ENCODE measurements at regions not wholly inside any gene's neighbourhood (a gene's known extent, or its start where the extent isn't known, plus 50 kb on each side); places are given as distances from the start of the nearest gene placed in this dataset.
"Not testable (repeated sequence)": the region's sequence is repeated elsewhere in the genome, so short reads cannot be mapped to it uniquely, and the experiment has no call there.

DNA sequence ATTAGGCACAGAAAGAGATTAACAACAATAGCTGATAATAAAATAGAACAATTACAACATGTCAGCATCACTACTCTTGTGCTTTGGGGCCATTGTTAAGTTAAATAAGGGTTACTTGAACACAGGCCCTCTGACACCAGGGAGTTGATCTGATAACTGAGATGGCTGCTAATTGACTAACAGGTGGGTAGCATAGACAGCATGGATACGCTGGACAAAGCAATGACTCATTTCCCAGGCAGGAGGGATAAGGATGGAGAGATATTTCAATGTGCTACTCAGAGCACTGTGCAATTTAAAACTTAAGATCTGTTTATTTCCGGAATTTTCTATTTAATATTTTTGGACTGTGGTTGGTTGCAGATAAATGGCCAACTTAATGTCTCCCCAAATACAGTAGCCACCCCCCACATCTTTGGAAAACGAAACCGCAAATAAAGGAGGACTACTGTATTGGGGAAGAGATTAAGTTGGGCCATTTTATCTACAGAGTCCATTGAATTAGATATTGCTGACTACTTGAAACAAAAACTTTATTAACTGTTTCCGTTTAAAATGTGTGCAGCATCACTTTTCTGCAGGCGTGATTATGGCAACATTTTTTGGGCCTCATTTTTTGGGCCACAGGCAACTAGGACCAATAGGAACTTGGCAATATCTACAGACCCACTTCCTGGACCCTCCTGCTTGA, 200.6 kb upstream of the KLF3 start:
- no peak for DNase-seq (ENCODE audit: low read depth in 1 of 2, low spot score in 1 of 2)

DNA sequence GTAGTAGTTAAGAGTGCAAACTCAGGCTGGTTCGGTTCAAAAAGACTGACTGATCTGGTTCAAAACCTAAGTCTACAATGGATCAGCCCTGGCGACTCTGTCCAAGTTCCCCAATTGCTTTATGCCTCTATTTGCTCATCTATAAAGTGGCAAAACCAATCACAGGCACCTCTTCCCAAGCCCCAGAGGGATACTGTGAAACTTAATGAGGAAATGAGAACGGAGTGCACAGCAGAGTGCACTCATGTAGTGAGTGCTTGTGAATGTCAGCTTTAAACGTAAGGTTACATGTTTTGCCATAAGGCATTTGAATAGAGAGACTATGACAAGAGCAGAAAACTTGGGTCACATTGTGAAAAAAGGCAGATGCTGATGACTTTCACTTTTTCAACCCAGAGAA, 199.7 kb upstream of the KLF3 start:
- no peak for DNase-seq (ENCODE audit: low read depth in 1 of 2, low spot score in 1 of 2)

DNA sequence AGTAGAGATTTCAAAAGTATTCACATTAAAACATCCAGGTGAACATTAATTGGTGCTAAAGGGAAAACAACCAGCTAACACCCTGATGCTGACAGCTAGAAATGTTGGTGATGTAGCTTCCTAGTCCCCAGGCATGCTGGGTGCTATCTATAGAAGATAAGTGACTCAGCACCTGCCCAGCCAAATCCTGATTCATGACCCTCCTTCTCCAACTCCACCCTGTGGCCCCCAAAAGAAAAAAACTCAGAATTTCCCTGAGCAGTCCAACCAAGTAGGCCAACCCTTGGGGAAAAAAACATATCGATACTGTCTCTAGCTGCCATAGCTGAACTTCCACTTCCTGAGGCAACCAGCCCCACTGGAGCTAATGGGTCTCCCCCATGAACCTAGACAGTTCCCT, 197.6 kb upstream of the KLF3 start:
- no peak for DNase-seq (ENCODE audit: low read depth in 1 of 2, low spot score in 1 of 2)

DNA sequence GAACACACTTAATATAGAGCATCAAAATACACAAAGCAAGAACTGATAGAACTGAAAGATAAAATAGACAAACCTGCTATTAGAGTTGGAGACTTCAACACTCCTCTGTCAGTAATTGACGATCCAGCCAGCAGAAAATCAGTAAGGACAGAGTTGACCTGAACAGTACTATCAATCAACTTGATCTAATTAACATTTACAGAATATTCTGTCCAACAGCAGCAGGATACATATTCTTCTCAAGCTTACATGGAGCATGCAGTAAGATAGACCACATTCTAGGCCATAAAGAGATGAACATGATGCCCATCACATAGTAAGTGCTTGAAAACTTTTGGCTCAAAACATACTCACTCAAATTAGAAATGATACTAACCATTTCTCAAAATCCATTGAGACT, 196.7 kb upstream of the KLF3 start:
- no peak for DNase-seq (ENCODE audit: low read depth in 1 of 2, low spot score in 1 of 2)

DNA sequence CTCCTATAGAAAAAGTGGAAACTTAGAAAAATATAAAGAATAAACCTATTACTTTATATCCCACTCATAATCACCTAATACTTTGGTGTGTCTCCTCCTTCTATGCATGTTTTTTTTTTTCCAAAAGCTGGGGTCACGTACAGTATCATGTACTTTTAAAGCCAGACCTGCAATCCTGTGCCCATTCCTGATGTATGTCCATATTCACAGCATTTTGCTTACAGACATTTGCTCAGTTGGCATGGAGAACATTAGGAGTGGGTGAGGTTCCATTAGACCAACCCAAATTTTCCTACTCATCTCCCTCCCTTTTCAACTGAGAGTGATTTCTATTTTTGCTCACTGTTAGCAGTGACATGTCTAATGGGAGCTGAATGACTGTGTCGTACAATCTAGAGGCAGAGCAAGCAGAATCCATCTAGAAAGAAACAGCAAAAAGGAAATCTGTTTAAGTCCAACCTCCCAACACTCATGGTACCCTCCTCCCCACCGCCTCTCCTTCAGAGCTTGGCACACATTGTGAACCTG, 195.6 kb upstream of the KLF3 start:
- DNase-seq (ENCODE audit: low read depth in 1 of 2, low spot score in 1 of 2), result no peak

DNA sequence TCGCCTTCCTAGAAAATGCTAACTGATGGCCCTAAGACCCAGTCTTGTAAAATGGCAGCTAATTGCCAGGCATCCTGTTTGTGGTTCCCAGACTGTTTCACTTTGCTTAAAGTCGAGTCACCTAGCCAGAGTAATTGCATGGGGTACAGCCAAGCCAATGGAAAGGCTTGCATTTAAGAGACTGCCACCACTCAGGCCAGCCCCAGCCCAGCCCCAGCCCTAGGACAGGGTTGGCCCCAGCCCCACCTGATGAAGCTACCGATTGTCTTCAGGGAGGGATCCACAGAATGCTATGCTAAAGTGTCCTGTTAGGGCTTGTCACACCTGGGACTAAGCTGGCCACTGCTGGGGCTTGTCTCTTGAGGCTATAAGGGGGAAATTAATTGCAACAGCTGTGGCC, 194.6 kb upstream of the KLF3 start:
- no peak for DNase-seq (ENCODE audit: low read depth in 1 of 2, low spot score in 1 of 2)

DNA sequence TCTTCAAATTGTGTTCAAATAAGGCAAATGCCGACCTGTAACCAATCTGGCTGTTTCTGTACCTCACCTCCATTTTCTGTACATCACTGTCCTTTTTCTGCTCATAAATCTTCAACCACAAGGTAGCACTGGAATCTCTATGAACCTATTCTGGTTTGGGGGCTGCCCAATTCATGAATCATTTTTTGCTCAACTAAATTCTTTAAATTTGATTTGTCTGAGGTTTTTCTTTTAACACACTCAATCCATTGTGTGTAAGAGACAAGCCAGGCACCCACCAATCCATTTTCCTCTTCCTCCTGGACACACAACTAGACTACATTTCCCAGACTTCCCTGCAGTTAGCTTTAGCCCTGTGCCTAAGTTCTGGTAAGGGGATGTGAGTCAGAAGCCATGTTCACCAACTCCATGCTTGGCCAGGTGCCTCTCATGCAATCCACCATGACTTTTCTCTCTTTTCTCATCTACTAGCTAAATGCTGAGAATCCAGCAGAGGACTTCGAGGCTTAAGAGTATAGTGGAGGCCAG, 193.2 kb upstream of the KLF3 start:
- DNase-seq (ENCODE audit: low read depth in 1 of 2, low spot score in 1 of 2), result no peak

DNA sequence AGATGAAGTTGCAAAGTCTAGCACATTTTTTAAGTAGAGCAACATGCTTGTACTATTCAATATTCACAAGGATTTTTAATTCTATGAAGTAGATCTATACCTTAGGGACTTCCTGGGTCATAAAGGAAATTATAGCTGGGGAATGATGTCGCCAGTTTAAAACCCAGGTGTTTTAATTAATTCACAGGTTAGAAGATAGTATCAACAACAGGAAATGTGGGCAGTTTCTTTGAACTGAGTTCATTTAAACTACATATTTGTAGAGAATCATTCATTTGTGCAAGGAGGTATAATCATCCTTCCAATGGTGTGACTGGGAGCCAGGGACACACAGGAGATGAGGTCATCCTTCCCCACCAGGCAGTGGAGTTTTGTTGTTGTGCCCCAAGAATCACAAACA, 181.3 kb upstream of the KLF3 start:
- no peak for DNase-seq (ENCODE audit: low read depth in 1 of 2, low spot score in 1 of 2)

DNA sequence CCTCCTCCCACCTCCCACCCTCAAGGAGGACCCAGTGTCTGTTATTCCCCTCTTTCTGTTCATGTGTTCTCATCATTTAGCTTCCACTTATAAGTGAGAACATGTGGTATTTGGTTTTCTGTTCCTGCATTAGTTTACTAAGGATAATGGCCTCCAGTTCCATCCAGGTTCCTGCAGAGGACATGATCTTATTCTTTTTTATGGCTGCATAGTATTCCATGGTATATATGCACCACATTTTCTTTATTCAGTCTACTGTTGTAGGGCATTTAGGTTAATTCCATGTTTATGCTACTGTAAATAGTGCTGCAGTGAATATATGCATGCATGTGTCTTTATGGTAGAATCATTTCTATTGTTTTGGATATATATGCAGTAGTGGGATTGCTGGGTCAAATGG, 180.4 kb upstream of the KLF3 start:
- not testable (repeated sequence) for DNase-seq (ENCODE audit: low read depth in 1 of 2, low spot score in 1 of 2)

DNA sequence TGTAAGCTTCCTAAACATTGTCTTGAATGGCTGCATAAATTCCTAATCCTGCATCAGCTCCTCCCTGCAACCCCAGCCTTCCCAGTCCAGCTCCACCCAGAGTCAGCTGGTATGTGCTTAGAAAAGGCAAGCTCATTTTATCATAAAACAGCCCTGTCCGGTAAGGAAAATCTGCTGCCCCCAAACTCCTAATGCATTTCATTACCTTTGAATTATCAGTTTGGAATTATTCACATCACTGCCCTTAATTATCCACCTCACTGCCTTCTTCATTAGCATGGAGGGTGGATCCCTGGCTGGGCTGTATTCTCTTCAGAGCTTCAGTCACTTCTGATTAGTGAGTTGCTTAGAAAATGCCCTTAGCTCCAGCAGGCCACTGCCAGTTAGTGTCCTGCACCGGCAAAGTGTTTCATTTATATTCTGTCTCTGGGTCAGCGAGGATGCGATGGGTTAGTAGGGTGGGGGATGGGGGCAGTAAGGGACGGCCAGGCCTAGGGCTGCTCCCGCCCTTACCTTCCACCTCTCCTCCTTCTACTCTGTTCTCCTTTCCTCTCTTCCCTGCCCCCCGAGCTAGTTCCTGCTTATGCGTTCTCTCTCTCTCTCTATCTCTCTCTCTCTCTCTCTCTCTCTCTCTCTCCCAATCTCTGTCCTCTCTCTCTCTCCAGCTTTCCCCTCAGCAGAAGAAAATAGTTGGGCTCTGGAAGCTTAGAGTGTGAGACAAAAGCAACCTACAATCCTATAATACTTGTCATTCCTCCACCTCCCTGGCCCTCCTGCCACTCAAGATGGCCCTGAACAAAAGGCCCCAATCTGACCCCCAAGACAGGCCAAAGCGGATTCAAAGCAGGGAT, 174.8 kb upstream of the KLF3 start:
- DNase-seq (ENCODE audit: low read depth in 1 of 2, low spot score in 1 of 2), result no peak

DNA sequence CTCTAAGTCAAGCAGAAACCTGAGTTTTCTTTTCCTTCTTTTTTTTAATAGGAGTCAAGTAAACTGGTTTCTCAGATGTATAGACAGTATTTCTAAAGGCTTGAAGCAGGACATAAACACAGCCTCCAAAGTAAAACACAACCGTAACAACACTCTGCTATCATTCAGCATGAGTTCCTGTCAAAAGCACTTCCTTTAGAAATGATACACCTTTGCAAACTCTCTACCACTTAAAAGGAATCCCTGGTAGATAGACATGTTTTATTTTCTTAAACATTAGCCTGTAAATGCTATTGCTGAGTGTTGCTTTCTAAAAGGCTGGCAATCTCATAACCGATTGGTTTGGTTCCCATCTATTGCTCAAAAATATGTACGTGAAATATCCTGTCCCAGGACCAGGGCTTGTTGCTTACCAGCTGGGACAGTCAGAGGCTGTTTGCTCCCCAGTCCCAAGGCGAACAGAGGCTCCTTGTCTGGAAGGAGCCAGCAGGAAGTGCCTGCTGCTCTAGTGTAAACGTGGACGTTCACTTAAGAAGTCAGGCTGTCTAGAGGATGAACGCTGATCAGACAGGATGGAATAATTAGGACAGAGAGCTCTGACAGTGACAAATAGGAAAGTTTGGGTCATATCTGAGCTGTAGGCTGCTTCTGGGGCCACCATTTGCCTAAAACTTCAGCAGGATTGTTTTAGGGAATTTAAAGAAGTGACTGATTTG, 173.9 kb upstream of the KLF3 start:
- no peak for DNase-seq (ENCODE audit: low read depth in 1 of 2, low spot score in 1 of 2)

DNA sequence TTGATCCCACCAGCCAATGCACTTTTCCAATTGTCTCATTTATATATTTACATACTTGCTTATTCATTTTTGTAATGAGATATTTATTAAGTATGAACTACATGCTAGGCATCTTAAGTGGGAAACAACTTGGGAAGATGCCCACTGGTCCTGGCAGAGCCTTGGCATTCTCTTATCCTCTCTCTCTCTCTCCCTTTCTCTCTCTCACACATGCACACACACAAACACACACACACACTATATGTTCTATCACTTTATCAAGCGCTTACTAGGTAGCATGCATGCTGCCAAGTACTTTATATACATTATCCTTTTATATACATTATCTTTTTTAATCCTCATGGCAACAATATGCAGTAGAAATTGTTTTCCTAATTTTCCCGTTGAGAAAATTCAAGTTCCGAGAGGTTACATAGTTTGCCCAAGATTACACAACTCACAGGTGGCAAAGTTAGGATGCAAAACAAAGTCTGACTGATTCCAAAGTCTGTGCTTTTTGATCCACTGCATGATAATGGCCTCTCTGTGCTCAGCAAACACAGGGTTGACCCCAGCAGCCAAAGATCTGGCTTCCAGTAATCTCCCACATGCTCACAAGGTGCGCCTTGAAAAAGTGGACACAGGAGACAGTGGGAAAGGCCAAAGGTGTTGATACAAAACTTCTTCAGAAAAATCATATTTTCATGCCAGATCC, 173.1 kb upstream of the KLF3 start:
- DNase-seq (ENCODE audit: low read depth in 1 of 2, low spot score in 1 of 2), result no peak

DNA sequence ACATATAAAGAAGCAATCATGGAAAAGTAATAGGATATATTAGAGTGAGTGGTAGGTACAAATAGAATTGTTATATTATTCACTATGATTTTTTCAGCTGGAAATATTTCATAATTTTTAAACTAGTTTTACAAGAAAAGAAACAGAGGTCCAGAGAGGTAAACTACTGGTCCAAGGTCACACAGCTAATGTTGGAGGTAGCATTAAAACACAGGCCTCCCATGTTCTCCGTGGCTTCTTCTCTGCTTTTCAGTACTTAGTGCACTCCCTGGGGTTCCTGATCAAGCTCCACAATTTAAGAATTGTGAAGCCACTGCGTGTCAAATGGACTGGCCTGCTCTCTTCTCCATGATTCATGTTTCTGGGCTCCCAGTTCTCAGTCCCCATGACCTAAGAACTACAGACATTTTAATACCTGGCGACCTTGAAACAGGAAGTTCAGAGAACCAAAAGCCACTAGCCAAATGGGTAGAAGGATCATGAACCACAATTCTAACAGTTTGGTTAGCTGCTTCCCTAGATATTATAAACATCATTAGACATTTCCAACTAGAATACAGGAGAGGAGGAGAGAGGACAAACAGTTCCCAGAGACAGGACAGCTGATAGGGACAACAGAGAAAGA, 172.0 kb upstream of the KLF3 start:
- DNase-seq (ENCODE audit: low read depth in 1 of 2, low spot score in 1 of 2), result no peak

DNA sequence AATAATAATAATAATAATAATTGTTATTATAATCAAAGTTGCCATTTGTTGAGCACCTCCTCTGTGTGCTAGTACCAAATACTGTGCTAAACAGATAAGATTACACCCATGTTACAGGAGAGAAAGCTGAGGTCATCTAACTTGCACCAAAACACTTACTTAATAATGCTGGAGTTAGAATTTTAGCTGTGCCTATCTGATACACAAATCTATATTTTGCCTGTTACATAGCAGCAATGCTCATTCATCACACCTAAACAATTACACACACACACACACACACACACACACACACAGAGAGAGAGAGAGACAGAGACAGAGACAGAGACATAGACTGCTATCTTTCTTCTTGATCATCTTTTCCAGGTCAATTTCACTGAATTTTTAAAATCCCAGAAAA, 170.9 kb upstream of the KLF3 start:
- no peak for DNase-seq (ENCODE audit: low read depth in 1 of 2, low spot score in 1 of 2)

DNA sequence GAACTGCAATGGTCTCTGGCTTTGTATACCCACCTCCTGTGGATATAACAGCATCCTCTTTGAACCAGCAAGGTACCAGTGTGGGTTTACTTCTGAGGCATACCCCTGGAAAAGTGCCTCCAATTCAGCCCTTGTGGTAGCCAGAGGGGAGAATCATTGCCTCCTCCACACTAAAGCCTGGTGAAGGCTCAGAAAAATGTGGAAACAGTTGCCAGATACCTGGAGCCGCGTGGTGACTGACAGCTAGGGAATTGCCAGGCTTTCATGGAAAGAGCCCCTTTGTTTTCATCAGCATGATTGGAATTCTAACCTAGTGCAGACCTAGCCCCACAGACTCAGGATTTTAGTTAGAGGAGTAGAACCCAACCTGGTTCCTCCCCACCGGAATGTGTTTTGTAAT, 168.6 kb upstream of the KLF3 start:
- DNase-seq (ENCODE audit: low read depth in 1 of 2, low spot score in 1 of 2), result no peak

DNA sequence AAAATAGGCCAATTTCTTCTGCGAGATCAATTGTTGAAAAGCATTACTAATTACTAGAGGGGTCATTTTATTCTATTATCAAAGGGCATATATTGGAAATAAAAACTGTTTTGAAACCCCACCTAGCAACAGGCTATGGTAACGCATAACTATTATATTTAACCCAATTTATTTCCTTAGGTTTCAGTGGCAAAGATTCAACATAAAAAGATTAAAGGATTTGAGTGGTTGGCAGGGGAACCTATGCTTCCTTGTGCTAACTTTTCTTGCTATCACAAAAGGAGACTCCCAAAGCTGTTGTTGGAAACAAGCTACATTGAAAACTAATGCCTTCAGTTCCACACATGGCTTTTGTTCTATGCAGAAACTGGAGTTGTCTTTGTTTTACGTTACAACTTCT, 166.9 kb upstream of the KLF3 start:
- no peak for DNase-seq (ENCODE audit: low read depth in 1 of 2, low spot score in 1 of 2)

DNA sequence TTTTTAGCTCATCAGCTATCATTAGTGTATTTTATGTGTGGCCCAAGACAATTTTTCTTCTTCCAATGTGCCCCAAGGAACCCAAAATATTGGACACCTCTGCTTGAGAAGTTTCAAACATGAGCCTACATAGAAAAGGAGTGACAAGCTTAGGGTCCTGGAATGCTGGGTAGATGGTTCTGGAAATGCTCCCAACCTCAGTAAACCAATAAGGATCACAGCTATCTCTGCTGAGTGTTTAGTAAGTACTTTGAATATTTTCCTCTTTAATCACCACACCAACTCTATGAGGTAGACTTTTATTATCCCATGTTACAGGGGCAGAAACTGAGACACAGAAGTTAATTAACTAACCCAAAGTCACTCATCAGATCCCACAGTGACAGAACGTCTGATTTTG, 164.9 kb upstream of the KLF3 start:
- DNase-seq (ENCODE audit: low read depth in 1 of 2, low spot score in 1 of 2), result no peak

DNA sequence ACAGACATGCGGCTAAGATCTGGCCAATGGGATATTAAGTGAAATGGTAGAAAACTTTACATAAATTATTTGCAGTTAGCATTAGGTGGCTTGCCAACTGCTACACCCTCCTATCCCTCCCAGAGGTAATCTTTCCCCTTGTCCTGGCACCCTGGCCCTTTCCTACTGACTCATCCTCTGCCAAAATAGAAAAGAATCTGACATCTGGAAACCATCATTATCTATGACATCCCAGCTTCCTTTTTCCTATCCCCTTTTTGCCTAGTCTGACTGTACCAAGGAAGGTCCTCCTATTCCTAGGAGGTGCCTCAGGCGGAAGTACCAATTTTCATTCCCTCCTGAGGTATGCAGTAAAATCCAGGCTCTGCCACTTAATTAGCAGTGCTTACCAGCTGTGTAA, 163.6 kb upstream of the KLF3 start:
- DNase-seq (ENCODE audit: low read depth in 1 of 2, low spot score in 1 of 2), result no peak

DNA sequence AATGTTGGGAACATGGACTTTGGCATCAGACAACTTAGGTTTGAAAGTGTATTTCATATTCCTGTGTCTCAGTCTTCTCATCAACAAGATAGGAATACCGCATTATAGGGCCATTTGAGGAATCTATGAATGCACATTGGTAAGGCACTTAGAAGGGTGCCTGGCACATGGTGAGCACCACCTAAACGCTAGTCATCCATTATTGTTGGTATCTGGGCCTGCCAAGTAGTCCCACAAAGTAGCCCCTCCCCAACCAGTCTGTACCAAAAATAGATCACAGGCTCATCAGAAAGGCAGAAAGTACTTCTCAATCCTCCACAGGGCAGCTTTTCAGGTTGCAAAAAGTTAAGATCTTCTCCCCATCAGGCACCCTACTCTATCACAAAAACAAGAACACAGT, 162.3 kb upstream of the KLF3 start:
- no peak for DNase-seq (ENCODE audit: low read depth in 1 of 2, low spot score in 1 of 2)

DNA sequence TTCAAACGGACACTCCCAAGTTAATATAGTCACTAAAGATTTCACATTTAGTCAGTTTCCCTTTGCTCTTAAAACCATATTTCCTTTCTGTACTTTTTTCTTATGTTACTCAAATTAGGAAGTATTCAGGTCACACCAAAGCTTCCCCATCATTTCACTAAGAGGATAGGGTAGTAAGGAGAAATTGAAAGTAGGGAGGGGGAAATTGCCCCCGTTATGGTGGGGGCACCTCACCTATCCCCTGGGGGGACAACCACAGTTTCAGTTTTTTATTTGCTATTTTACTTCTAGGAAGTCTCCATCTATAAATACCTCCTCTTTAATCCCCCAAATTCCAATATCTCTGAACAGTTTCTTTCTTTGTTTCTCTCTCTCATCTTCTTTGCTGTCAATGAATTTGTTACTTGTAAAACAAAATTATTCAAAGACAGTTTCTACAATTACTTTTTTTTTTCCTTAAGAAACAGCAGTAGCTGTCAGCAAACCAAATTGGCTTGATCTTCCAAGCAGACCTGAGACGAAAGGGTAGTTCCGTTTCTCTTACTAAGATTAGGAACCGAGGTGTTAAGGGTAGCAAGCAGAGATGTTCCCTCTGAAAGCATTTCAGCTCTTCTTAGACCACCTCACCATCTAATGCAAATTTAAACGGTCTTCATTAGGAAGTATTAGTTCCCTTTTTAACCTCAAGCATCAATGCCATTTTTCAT, 160.2 kb upstream of the KLF3 start:
- DNase-seq (ENCODE audit: low read depth in 1 of 2, low spot score in 1 of 2), result no peak
